ENCODE measurements at regions not wholly inside any gene's neighbourhood (a gene's known extent, or its start where the extent isn't known, plus 50 kb on each side); places are given as distances from the start of the nearest gene placed in this dataset.

GRCh38 chr14:54083549-54084239 is 127.1 kb upstream of the BMP4 start:
- Histone ChIP-seq H2BK120ac (ENCODE audit: low read depth, low read length) (no peak overlapping the region), H3K36me3 (ENCODE audit: control insufficient read depth, insufficient read depth, low read length) (no peaks in the 10 kb centered on the region), H4K5ac (ENCODE audit: low read depth, low read length) (no peak overlapping the region), H3K56ac (ENCODE audit: extremely low read depth, insufficient read depth, low read length) (no peak overlapping the region), H3K18ac (ENCODE audit: low read depth, low read length) (no peak overlapping the region), H3K27ac (ENCODE audit: insufficient read depth, low read length) (no peak overlapping the region), H3K4ac (ENCODE audit: low read depth, low read length) (no peak overlapping the region), H2AK9ac (replicated peaks; ENCODE audit: low read depth, low read length, poor library complexity) (no peak overlapping the region), H3K27me3 (ENCODE audit: control insufficient read depth, insufficient read depth, low read length) (no peaks in the 10 kb centered on the region; the same call in 1 of the 2 replicates), H3K9me1 (ENCODE audit: insufficient read depth, low read length) (no peaks in the 10 kb centered on the region), H3K4me3 (ENCODE audit: insufficient read depth, low read depth, low read length) (no peak overlapping the region), H4K8ac (ENCODE audit: low read depth in 2 of 2, low read length in 2 of 2) (no peak overlapping the region), H3K9me3 (ENCODE audit: control insufficient read depth, insufficient read depth, low read length) (no peaks in the 10 kb centered on the region), H2BK5ac (ENCODE audit: low read depth, low read length, poor library complexity, severe bottlenecking) (no peak overlapping the region), H3K23ac (ENCODE audit: low read depth, low read length) (no peak overlapping the region), H3K4me2 (ENCODE audit: low read depth, low read length) (no peak overlapping the region), H3K4me1 (ENCODE audit: control insufficient read depth, insufficient read depth, low read length) (peaks cover 8% of the 10 kb centered on the region; the same call in 1 of the 2 replicates), H3K14ac (replicated peaks; ENCODE audit: low read depth, low read length) (no peak overlapping the region), H4K20me1 (ENCODE audit: insufficient read depth, low read length) (no peaks in the 10 kb centered on the region), H4K91ac (ENCODE audit: insufficient read depth, low read depth, low read length) (no peak overlapping the region), H2AK5ac (ENCODE audit: low read depth, low read length) (no peak overlapping the region), H2BK15ac (ENCODE audit: low read depth, low read length) (no peak overlapping the region), H3K79me1 (ENCODE audit: low read depth in 1 of 2, low read length in 2 of 2) (no peaks in the 10 kb centered on the region), H2BK20ac (ENCODE audit: low read depth, low read length) (no peak overlapping the region), H2AFZ (replicated peaks; ENCODE audit: low read length, poor library complexity) (no peak overlapping the region), H3K9ac (ENCODE audit: low read depth, low read length) (no peak overlapping the region)
- BruUV-seq (replicated peaks), result no TSS peak
- intact Hi-C loops (cut with micrococcal nuclease), result no loop called here
- no peak for DNase-seq
- WGBS, 2 experiments (ENCODE audit: extremely low coverage in 2 of 2, insufficient read length in 1 of 2), result no CpG with 5 or more reads among the region's 3 CpGs
- no peak for TF ChIP-seq CTCF (conservative IDR thresholded peaks at IDR 0.05; ENCODE audit: low read depth, low read length)
- no peak for TF ChIP-seq RFX5 (IDR thresholded peaks at IDR 0.05; ENCODE audit: low read depth, low read length)
- no peak for TF ChIP-seq USF2 (IDR thresholded peaks at IDR 0.05; ENCODE audit: low read depth, low read length)
- TF ChIP-seq NFE2L2 (IDR thresholded peaks at IDR 0.05; ENCODE audit: low read depth, low read length), result no peak
- no peak for ATAC-seq (ENCODE audit: low read depth)
- dilution Hi-C loops (cut with HindIII; ENCODE audit: low sequenced_read_pairs, unreplicated experiment), result no loop called here
- ChIA-PET CTCF (no interaction called here), POLR2A (ENCODE audit: unreplicated experiment) (no interaction called here)
- in situ Hi-C loops (cut with MboI; ENCODE audit: low sequenced_read_pairs), result no loop called here
